HG02973 (cell line): ENCODE measurements at regions not wholly inside any gene's neighbourhood (a gene's known extent, or its start where the extent isn't known, plus 50 kb on each side); places are given as distances from the start of the nearest gene placed in this dataset.

Experiments
- ATAC-seq: cut with Tn5 transposase; IDR thresholded peaks from one replicate; pipeline ENCODE4 v1.9.1; 2021; ENCODE audit warnings: moderate library complexity; ENCODE audit not compliant: unreplicated experiment

- no peak for ATAC-seq
Observed at GRCh38 chr3:99016452-99016851, 115.0 kb upstream of the DCBLD2 start.

- no peak for ATAC-seq
Observed at GRCh38 chr3:99013777-99014315, 112.4 kb upstream of the DCBLD2 start.

GRCh38 chr3:99013077-99013476 lies 111.6 kb upstream of the DCBLD2 start:
- ATAC-seq: no peak

- no peak for ATAC-seq
Observed at GRCh38 chr3:99012051-99012450, 110.6 kb upstream of the DCBLD2 start.

GRCh38 chr3:99009851-99010250 lies 108.4 kb upstream of the DCBLD2 start:
- ATAC-seq: no peak

GRCh38 chr3:99006686-99007085 lies 105.2 kb upstream of the DCBLD2 start:
- ATAC-seq: no peak

GRCh38 chr3:98999675-99000074 lies 98.2 kb upstream of the DCBLD2 start:
- ATAC-seq: no peak

- ATAC-seq: no peak
Observed at GRCh38 chr3:98994128-98994762, 92.8 kb upstream of the DCBLD2 start.

- ATAC-seq: no peak
Observed at GRCh38 chr3:98991393-98991792, 89.9 kb upstream of the DCBLD2 start.

- no peak for ATAC-seq
Observed at GRCh38 chr3:98990657-98991056, 89.2 kb upstream of the DCBLD2 start.

GRCh38 chr3:98986073-98986472 lies 84.6 kb upstream of the DCBLD2 start:
- ATAC-seq: no peak

- no peak for ATAC-seq
Observed at GRCh38 chr3:98985431-98985830, 83.9 kb upstream of the DCBLD2 start.

GRCh38 chr3:98984024-98984423 lies 82.5 kb upstream of the DCBLD2 start:
- no peak for ATAC-seq

GRCh38 chr3:98982351-98982750 lies 80.9 kb upstream of the DCBLD2 start:
- no peak for ATAC-seq

GRCh38 chr3:98980915-98981596 lies 79.6 kb upstream of the DCBLD2 start:
- ATAC-seq: peak; percentile 73

GRCh38 chr3:98979296-98979695 lies 77.8 kb upstream of the DCBLD2 start:
- ATAC-seq: no peak

- ATAC-seq: no peak
Observed at GRCh38 chr3:98978068-98978811, 76.7 kb upstream of the DCBLD2 start.

GRCh38 chr3:98977520-98977919 lies 76.0 kb upstream of the DCBLD2 start:
- ATAC-seq: no peak

- no peak for ATAC-seq
Observed at GRCh38 chr3:98974442-98974841, 72.9 kb upstream of the DCBLD2 start.

- no peak for ATAC-seq
Observed at GRCh38 chr3:98972720-98973119, 71.2 kb upstream of the DCBLD2 start.

- no peak for ATAC-seq
Observed at GRCh38 chr3:98972155-98972554, 70.7 kb upstream of the DCBLD2 start.

GRCh38 chr3:98971169-98971681 lies 69.7 kb upstream of the DCBLD2 start:
- no peak for ATAC-seq
